ENCODE measurements at regions not wholly inside any gene's neighbourhood (a gene's known extent, or its start where the extent isn't known, plus 50 kb on each side); places are given as distances from the start of the nearest gene placed in this dataset.

DNA sequence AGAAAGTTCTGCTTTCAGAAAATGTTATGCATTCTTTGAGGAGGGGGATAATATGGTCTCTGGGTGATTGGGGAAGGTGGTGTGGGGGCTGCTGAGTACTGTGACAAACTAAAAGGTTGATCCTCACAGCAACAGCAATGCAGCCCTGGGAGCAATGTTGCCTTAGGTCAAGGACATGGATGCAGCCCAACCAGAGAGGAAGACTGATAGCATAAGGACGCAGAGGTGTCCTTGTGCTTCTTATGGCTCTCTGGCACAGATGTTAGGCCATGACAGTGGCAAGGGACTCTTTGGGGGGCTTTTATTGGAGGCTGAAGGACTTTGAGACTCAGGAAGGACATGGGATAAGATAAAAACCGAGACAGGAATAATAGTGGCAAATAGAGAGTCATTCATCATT, 186.2 kb upstream of the PHACTR1 start:
- Histone ChIP-seq H3K4me3 (ENCODE audit: low read length in 2 of 2) (no peak overlapping the region), H2BK120ac (ENCODE audit: low read depth, low read length) (no peak overlapping the region), H2BK15ac (ENCODE audit: low read length) (no peak overlapping the region), H3K79me1 (ENCODE audit: low read depth, low read length) (no peaks in the 10 kb centered on the region), H3K14ac (ENCODE audit: low read length) (no peak overlapping the region), H3K9me3 (replicated peaks in 1 of 2; ENCODE audit: control insufficient read depth in 2 of 2, insufficient read depth in 1 of 2, low read depth in 1 of 2, low read length in 2 of 2) (no peaks in the 10 kb centered on the region), H3K27me3 (ENCODE audit: control insufficient read depth in 3 of 3, insufficient read depth in 3 of 3, low read depth in 1 of 3, low read length in 3 of 3) (no peaks in the 10 kb centered on the region), H3K18ac (ENCODE audit: low read length) (no peak overlapping the region), H4K8ac (ENCODE audit: low read depth, low read length) (no peak overlapping the region), H2BK12ac (ENCODE audit: low read length) (no peak overlapping the region), H2BK5ac (ENCODE audit: low read length) (no peak overlapping the region), H4K91ac (ENCODE audit: low read depth, low read length, poor library complexity) (no peak overlapping the region), H3K9ac (ENCODE audit: low read depth, low read length, poor library complexity) (no peak overlapping the region), H2AK5ac (ENCODE audit: low read depth, low read length) (no peak overlapping the region), H3K4me2 (ENCODE audit: insufficient read depth, low read length, poor library complexity, severe bottlenecking) (no peak overlapping the region), H3K4me1 (ENCODE audit: control insufficient read depth in 2 of 2, insufficient read depth in 1 of 2, low read depth in 1 of 2, low read length in 2 of 2) (peaks cover 0 to 3% of the 10 kb centered on the region in 2 donors), H3K27ac (replicated peaks; ENCODE audit: low read length) (no peak overlapping the region), H3K23ac (ENCODE audit: low read depth, low read length, poor library complexity) (no peak overlapping the region), H3K36me3 (replicated peaks in 1 of 2; ENCODE audit: control insufficient read depth in 2 of 2, insufficient read depth in 2 of 2, low read length in 2 of 2) (no peaks in the 10 kb centered on the region), H3K4ac (ENCODE audit: low read length) (no peak overlapping the region), H2AFZ (ENCODE audit: low read length) (no peak overlapping the region)
- no CpG with 5 or more reads among the region's 2 CpGs for WGBS, 2 donors (ENCODE audit: extremely low coverage in 2 of 2, insufficient read length in 2 of 2, insufficient replicate concordance in 1 of 2)
- DNase-seq (ENCODE audit: low spot score) = no peak

DNA sequence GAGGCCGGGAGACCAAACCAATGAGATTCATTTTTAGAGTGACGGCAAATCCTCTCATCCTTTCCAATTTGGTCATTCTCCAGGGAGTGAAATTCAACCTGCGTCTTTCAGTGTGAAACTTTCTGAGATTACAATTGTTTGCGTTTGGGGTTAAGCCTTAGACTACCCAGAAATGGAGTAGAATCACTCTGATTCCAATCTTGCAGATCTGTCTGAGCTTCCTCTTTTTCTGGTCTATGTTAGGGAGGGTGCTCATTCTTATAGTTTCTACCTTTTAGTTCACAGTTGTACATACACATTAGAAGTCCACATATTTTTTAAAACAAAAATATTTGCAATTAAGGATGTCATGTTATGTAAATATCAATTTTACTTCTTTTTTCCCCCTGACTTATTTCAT, 183.0 kb upstream of the PHACTR1 start:
- no peak for DNase-seq (ENCODE audit: low spot score)
- Histone ChIP-seq H3K9me3 (replicated peaks in 1 of 2; ENCODE audit: control insufficient read depth in 2 of 2, insufficient read depth in 1 of 2, low read depth in 1 of 2, low read length in 2 of 2) (no peaks in the 10 kb centered on the region), H3K27ac (replicated peaks; ENCODE audit: low read length) (no peak overlapping the region)

DNA sequence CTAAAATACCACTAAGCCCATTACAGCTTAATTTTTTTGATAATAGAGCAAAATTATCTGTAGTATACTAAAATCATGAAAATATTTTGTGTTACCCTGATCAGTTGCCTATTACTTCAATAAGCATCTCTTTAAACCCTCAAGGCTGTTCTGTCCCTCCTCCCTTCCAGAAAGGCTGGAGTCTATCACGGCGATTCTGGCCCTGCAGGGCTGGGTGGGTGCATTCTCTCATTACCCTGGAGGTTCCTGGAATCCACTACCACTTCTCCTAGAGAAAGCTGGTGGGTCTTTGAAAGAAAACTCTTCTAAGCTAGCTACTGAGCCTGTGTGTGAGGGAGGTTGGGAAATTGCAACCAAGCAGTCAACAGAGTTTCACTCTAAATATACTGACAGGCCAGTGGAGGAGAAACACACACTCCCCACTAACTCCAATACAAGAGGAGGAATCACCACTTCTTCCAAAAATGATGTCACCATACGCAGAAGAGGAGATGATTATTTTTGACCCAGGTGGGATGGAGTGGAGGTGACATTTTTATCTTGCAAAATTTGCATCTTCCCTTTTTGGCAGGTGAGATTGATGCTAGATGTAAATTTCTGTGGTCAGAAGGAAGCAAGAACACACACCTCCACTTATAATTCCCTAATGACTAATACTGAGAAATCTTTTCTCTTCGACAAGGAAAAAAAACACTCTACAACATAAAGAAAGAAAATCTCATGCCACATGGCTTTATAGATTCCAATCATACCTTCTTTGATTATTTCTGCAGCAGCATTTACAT, 182.3 kb upstream of the PHACTR1 start:
- Histone ChIP-seq H3K9ac (ENCODE audit: low read depth, low read length, poor library complexity) (no peak overlapping the region), H2AK5ac (ENCODE audit: low read depth, low read length) (no peak overlapping the region), H3K4me1 (ENCODE audit: control insufficient read depth in 2 of 2, insufficient read depth in 1 of 2, low read depth in 1 of 2, low read length in 2 of 2) (no peaks in the 10 kb centered on the region), H3K4me3 (ENCODE audit: low read length in 2 of 2) (no peak overlapping the region), H2AFZ (ENCODE audit: low read length) (no peak overlapping the region), H2BK5ac (ENCODE audit: low read length) (no peak overlapping the region), H4K91ac (ENCODE audit: low read depth, low read length, poor library complexity) (no peak overlapping the region), H3K9me3 (replicated peaks in 1 of 2; ENCODE audit: control insufficient read depth in 2 of 2, insufficient read depth in 1 of 2, low read depth in 1 of 2, low read length in 2 of 2) (no peaks in the 10 kb centered on the region), H3K14ac (ENCODE audit: low read length) (no peak overlapping the region), H3K18ac (ENCODE audit: low read length) (no peak overlapping the region), H3K79me1 (ENCODE audit: low read depth, low read length) (no peaks in the 10 kb centered on the region), H3K4me2 (ENCODE audit: insufficient read depth, low read length, poor library complexity, severe bottlenecking) (no peak overlapping the region), H4K8ac (ENCODE audit: low read depth, low read length) (no peak overlapping the region), H3K27me3 (ENCODE audit: control insufficient read depth in 3 of 3, insufficient read depth in 3 of 3, low read depth in 1 of 3, low read length in 3 of 3) (no peaks in the 10 kb centered on the region), H3K23ac (ENCODE audit: low read depth, low read length, poor library complexity) (no peak overlapping the region), H3K36me3 (replicated peaks in 1 of 2; ENCODE audit: control insufficient read depth in 2 of 2, insufficient read depth in 2 of 2, low read length in 2 of 2) (no peaks in the 10 kb centered on the region), H2BK12ac (ENCODE audit: low read length) (no peak overlapping the region), H2BK120ac (ENCODE audit: low read depth, low read length) (no peak overlapping the region), H3K27ac (replicated peaks; ENCODE audit: low read length) (no peak overlapping the region), H2BK15ac (ENCODE audit: low read length) (no peak overlapping the region), H3K4ac (ENCODE audit: low read length) (no peak overlapping the region)
- no CpG with 5 or more reads among the region's 4 CpGs for WGBS, 2 donors (ENCODE audit: extremely low coverage in 2 of 2, insufficient read length in 2 of 2, insufficient replicate concordance in 1 of 2)
- DNase-seq (ENCODE audit: low spot score) = no peak

More for the DNA sequence above, 183.0 kb upstream of the PHACTR1 start:
- Histone ChIP-seq H2AFZ (ENCODE audit: low read length) (no peak overlapping the region), H3K4me1 (ENCODE audit: control insufficient read depth in 2 of 2, insufficient read depth in 1 of 2, low read depth in 1 of 2, low read length in 2 of 2) (peaks cover 0 to 2% of the 10 kb centered on the region in 2 donors), H2AK5ac (ENCODE audit: low read depth, low read length) (no peak overlapping the region), H2BK120ac (ENCODE audit: low read depth, low read length) (no peak overlapping the region), H2BK5ac (ENCODE audit: low read length) (no peak overlapping the region), H3K4ac (ENCODE audit: low read length) (no peak overlapping the region), H3K14ac (ENCODE audit: low read length) (no peak overlapping the region), H3K27me3 (ENCODE audit: control insufficient read depth in 3 of 3, insufficient read depth in 3 of 3, low read depth in 1 of 3, low read length in 3 of 3) (no peaks in the 10 kb centered on the region), H3K79me1 (ENCODE audit: low read depth, low read length) (no peaks in the 10 kb centered on the region), H3K18ac (ENCODE audit: low read length) (no peak overlapping the region), H3K4me3 (ENCODE audit: low read length in 2 of 2) (no peak overlapping the region), H3K23ac (ENCODE audit: low read depth, low read length, poor library complexity) (no peak overlapping the region), H3K4me2 (ENCODE audit: insufficient read depth, low read length, poor library complexity, severe bottlenecking) (no peak overlapping the region), H3K9ac (ENCODE audit: low read depth, low read length, poor library complexity) (no peak overlapping the region), H2BK15ac (ENCODE audit: low read length) (no peak overlapping the region), H4K8ac (ENCODE audit: low read depth, low read length) (no peak overlapping the region), H3K36me3 (replicated peaks in 1 of 2; ENCODE audit: control insufficient read depth in 2 of 2, insufficient read depth in 2 of 2, low read length in 2 of 2) (no peaks in the 10 kb centered on the region), H2BK12ac (ENCODE audit: low read length) (no peak overlapping the region), H4K91ac (ENCODE audit: low read depth, low read length, poor library complexity) (no peak overlapping the region)
- WGBS, 2 donors (ENCODE audit: extremely low coverage in 2 of 2, insufficient read length in 2 of 2, insufficient replicate concordance in 1 of 2) = no CpG with 5 or more reads among the region's 4 CpGs

DNA sequence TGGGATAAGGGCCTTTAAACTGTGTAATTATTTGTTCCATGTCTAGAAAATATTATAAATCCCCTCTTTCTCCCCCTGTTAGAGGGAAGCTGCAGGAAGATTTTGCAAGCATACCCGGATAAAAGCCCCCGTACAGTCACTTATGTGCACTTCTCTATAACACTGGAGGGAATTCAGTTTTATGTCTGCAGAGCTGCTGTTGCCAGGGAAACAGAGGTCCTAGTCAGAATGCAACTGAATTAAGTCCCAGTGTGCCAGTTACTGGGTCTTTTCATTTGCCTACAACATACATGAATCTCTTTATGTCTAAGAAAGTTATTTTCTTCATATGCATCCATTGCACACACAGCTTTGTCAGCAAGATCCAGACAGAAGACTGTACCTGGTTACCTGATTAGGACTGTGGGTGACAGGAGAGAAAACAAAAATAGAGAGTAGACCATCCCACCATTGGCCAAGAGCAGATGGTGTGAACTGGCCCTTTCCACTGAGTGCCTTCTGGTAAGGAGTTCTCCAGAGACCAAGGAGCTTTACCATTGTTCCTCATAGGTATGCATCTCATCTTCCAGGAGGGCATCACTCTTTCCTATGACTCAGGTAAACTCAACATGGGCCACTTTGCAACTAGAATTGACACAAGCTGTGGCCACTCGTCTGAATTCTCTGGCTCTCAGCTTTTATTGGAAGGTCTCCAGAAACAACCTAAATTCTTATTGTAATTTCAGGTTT, 180.8 kb upstream of the PHACTR1 start:
- Histone ChIP-seq H3K4me3 (ENCODE audit: low read length in 2 of 2) (no peak overlapping the region), H4K8ac (ENCODE audit: low read depth, low read length) (no peak overlapping the region), H3K14ac (ENCODE audit: low read length) (no peak overlapping the region), H2BK5ac (ENCODE audit: low read length) (no peak overlapping the region), H3K9me3 (replicated peaks in 1 of 2; ENCODE audit: control insufficient read depth in 2 of 2, insufficient read depth in 1 of 2, low read depth in 1 of 2, low read length in 2 of 2) (no peaks in the 10 kb centered on the region), H3K4ac (ENCODE audit: low read length) (no peak overlapping the region), H2AK5ac (ENCODE audit: low read depth, low read length) (no peak overlapping the region), H3K79me1 (ENCODE audit: low read depth, low read length) (no peaks in the 10 kb centered on the region), H3K27me3 (ENCODE audit: control insufficient read depth in 3 of 3, insufficient read depth in 3 of 3, low read depth in 1 of 3, low read length in 3 of 3) (no peaks in the 10 kb centered on the region), H3K4me1 (ENCODE audit: control insufficient read depth in 2 of 2, insufficient read depth in 1 of 2, low read depth in 1 of 2, low read length in 2 of 2) (no peaks in the 10 kb centered on the region), H3K27ac (replicated peaks; ENCODE audit: low read length) (no peak overlapping the region), H3K4me2 (ENCODE audit: insufficient read depth, low read length, poor library complexity, severe bottlenecking) (no peak overlapping the region), H2BK120ac (ENCODE audit: low read depth, low read length) (no peak overlapping the region), H3K23ac (ENCODE audit: low read depth, low read length, poor library complexity) (no peak overlapping the region), H3K18ac (ENCODE audit: low read length) (no peak overlapping the region), H2BK12ac (ENCODE audit: low read length) (no peak overlapping the region), H2AFZ (ENCODE audit: low read length) (no peak overlapping the region), H4K91ac (ENCODE audit: low read depth, low read length, poor library complexity) (no peak overlapping the region), H2BK15ac (ENCODE audit: low read length) (no peak overlapping the region), H3K9ac (ENCODE audit: low read depth, low read length, poor library complexity) (no peak overlapping the region), H3K36me3 (replicated peaks in 1 of 2; ENCODE audit: control insufficient read depth in 2 of 2, insufficient read depth in 2 of 2, low read length in 2 of 2) (no peaks in the 10 kb centered on the region)
- DNase-seq (ENCODE audit: low spot score) = no peak
- no CpG with 5 or more reads among the region's 3 CpGs for WGBS, 2 donors (ENCODE audit: extremely low coverage in 2 of 2, insufficient read length in 2 of 2, insufficient replicate concordance in 1 of 2)
